Smooth muscle cell (in vitro differentiated cells): ENCODE measurements at regions not wholly inside any gene's neighbourhood (a gene's known extent, or its start where the extent isn't known, plus 50 kb on each side); places are given as distances from the start of the nearest gene placed in this dataset.

ENCODE experiments used
- DNase-seq: peaks from one replicate; lab custom pipeline; 2025; ENCODE audit not compliant: unreplicated experiment; lab: John Stamatoyannopoulos, UW
- H2AFZ ChIP-seq: fragments of 200-600 bp; sonication (generic); 2 replicates; pipeline ENCODE4 v1.6.0; 2016; ENCODE audit warnings: antibody characterized with exemption, low read depth, mild to moderate bottlenecking
- H3F3A ChIP-seq: fragments of 200-600 bp; sonication (generic); 2 replicates; pipeline ENCODE4 v1.6.0; 2017; ENCODE audit warnings: antibody characterized with exemption, low read depth
- H3K27ac ChIP-seq: fragments of 200-600 bp; sonication (generic); 2 replicates; pipeline ENCODE4 v1.5.1; 2016; ENCODE audit warnings: low read depth, mild to moderate bottlenecking
- H3K27me3 ChIP-seq: fragments of 200-600 bp; sonication (generic); 2 replicates; pipeline ENCODE4 v1.6.1; 2016; ENCODE audit warnings: low read depth, mild to moderate bottlenecking
- H3K36me3 ChIP-seq: fragments of 200-600 bp; sonication (generic); 2 replicates; pipeline ENCODE4 v1.5.1; 2016; ENCODE audit warnings: low read depth
- H3K4me1 ChIP-seq: fragments of 200-600 bp; sonication (generic); 2 replicates; pipeline ENCODE4 v1.5.1; 2016; ENCODE audit warnings: low read depth
- H3K4me2 ChIP-seq: fragments of 200-600 bp; sonication (generic); 2 replicates; pipeline ENCODE4 v1.6.0; 2016; ENCODE audit warnings: mild to moderate bottlenecking
- H3K4me3 ChIP-seq: fragments of 200-600 bp; sonication (generic); 2 replicates; pipeline ENCODE4 v1.5.1; 2016; ENCODE audit warnings: mild to moderate bottlenecking
- H3K79me2 ChIP-seq: fragments of 200-600 bp; sonication (generic); 2 replicates; pipeline ENCODE4 v1.6.0; 2016; ENCODE audit warnings: low read depth, mild to moderate bottlenecking
- H3K9ac ChIP-seq: fragments of 200-600 bp; sonication (generic); 2 replicates; pipeline ENCODE4 v1.6.0; 2016; ENCODE audit warnings: low read depth
- H3K9me3 ChIP-seq: fragments of 200-600 bp; sonication (generic); replicated peaks from 2 replicates; pipeline ENCODE4 v1.5.1; 2016; ENCODE audit warnings: low read depth
- H4K20me1 ChIP-seq: fragments of 200-600 bp; sonication (generic); 2 replicates; pipeline ENCODE4 v1.6.0; 2016; ENCODE audit warnings: low read depth
- CTCF ChIP-seq: fragments of 200-600 bp; sonication (generic); IDR thresholded peaks from 2 replicates; pipeline ENCODE4 v1.5.1; 2017; ENCODE audit warnings: borderline replicate concordance, mild to moderate bottlenecking, antibody characterized with exemption; ENCODE audit not compliant: insufficient read depth, poor library complexity, severe bottlenecking
- WGBS: methylation state at CpG from one replicate; pipeline ENCODE4 v1.1.7; 2016; ENCODE audit warnings: low lambda C conversion rate; 5-methylcytosine and 5-hydroxymethylcytosine counted together

DNA sequence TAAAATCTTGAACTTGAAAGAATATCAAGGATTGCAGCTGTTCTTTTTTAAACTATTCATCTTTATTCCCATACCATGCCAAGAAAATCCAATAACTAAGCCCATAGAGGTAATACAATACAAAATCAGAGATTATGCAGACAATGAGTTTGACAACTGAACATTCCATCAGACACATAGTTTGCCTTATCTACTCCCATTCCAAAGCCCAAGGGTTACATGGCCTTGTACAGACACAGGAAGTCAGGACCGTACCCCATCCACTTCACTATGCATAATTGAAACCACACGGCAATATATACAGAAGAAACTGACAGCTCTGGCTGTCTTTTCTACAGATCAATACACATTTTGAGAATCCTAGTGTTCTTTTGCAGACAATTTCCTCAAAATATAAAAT, 181.3 kb downstream of the TMX3 start:
- TF ChIP-seq CTCF = no peak
- Histone ChIP-seq H2AFZ (no peak overlapping the region), H3K27me3 (no peaks in the 10 kb centered on the region), H3K27ac (no peak overlapping the region), H4K20me1 (no peaks in the 10 kb centered on the region), H3K79me2 (no peaks in the 10 kb centered on the region), H3K36me3 (no peaks in the 10 kb centered on the region), H3K4me1 (peaks cover 6% of the 10 kb centered on the region), H3K4me2 (no peak overlapping the region), H3F3A (no peaks in the 10 kb centered on the region), H3K9me3 (no peaks in the 10 kb centered on the region), H3K9ac (no peak overlapping the region), H3K4me3 (no peak overlapping the region)
- DNase-seq = no peak
- 53% methylated on average over 2 of the region's 2 CpGs for WGBS

DNA sequence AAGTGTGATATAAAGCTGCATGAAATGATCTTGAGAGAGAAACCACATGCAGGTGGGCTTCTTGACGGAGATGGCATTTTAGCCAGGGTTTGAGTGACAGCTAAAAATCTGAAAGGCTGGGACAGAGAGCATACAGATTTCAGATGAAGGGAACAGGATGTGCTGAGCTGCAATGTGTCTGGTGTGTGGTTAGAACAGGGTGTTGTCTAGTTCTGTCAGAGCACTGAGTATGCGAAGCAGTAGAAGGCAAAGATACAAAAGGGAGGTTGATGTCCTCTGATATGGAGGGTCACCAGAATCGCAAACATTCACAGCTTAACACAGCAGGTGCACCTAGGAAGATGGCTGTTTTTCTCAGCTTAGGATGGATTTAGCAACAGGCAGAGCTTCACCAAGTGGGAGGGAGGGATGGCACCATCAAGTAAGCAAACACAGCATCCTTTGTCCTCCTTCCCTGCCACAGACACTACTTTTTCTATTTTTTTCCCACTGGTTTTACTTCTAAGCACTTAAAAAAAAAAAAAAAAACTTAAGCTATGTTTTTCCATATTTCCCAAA, 182.5 kb downstream of the TMX3 start:
- TF ChIP-seq CTCF = no peak
- Histone ChIP-seq H3K9ac (no peak overlapping the region), H3K9me3 (no peaks in the 10 kb centered on the region), H3K4me1 (peaks cover 6% of the 10 kb centered on the region), H3F3A (no peaks in the 10 kb centered on the region), H3K4me2 (no peak overlapping the region), H3K36me3 (no peaks in the 10 kb centered on the region), H3K4me3 (no peak overlapping the region), H4K20me1 (no peaks in the 10 kb centered on the region), H2AFZ (no peak overlapping the region), H3K27ac (no peak overlapping the region), H3K79me2 (no peaks in the 10 kb centered on the region), H3K27me3 (no peaks in the 10 kb centered on the region)
- DNase-seq = no peak
- 84% methylated on average over 3 of the region's 3 CpGs for WGBS

GRCh38 chr18:68525091-68525490, 189.8 kb downstream of the TMX3 start:
- Histone ChIP-seq H3K79me2 (no peaks in the 10 kb centered on the region), H3K4me2 (no peak overlapping the region), H2AFZ (no peak overlapping the region), H3K4me3 (no peak overlapping the region), H3K27ac (no peak overlapping the region), H4K20me1 (no peaks in the 10 kb centered on the region), H3K4me1 (no peaks in the 10 kb centered on the region), H3K27me3 (no peaks in the 10 kb centered on the region), H3K36me3 (no peaks in the 10 kb centered on the region), H3K9me3 (no peaks in the 10 kb centered on the region), H3K9ac (no peak overlapping the region), H3F3A (peaks cover 3% of the 10 kb centered on the region)
- WGBS = 87% methylated on average over 2 of the region's 2 CpGs
- DNase-seq = no peak
- TF ChIP-seq CTCF = no peak

GRCh38 chr18:68520406-68521075, 194.4 kb downstream of the TMX3 start:
- H3K4me2 ChIP-seq = no peak overlapping the region
- H3K79me2 ChIP-seq = no peaks in the 10 kb centered on the region
- peak overlapping the region; percentile 3 for H3K27ac ChIP-seq
- no peaks in the 10 kb centered on the region for H4K20me1 ChIP-seq
- H3K36me3 ChIP-seq = no peaks in the 10 kb centered on the region
- no peak overlapping the region for H2AFZ ChIP-seq
- no peak overlapping the region for H3K4me3 ChIP-seq
- WGBS = 80% methylated on average over 6 of the region's 6 CpGs
- no peak for TF ChIP-seq CTCF
- peaks cover 6% of the 10 kb centered on the region for H3F3A ChIP-seq
- H3K9ac ChIP-seq = no peak overlapping the region
- H3K27me3 ChIP-seq = no peaks in the 10 kb centered on the region
- no peaks in the 10 kb centered on the region for H3K9me3 ChIP-seq
- no peaks in the 10 kb centered on the region for H3K4me1 ChIP-seq
- no peak for DNase-seq
